Tibial artery (tissue), 4 donors: ENCODE measurements at regions not wholly inside any gene's neighbourhood (a gene's known extent, or its start where the extent isn't known, plus 50 kb on each side); places are given as distances from the start of the nearest gene placed in this dataset.
"Not testable (repeated sequence)": the region's sequence is repeated elsewhere in the genome, so short reads cannot be mapped to it uniquely, and the experiment has no call there.

Experiments used
- DNase-seq, 2 donors: peaks; one replicate each; pipeline ENCODE4 v3.0.0-alpha.2; 2019
- H3K27ac ChIP-seq, 2 donors: fragments of 200-600 bp; sonication (generic) in 1 of 2; 1 replicate in 1 of 2; 2 replicates in 1 of 2; pipeline ENCODE4 v1.5.1; 2018 to 2019; ENCODE audit warnings: mild to moderate bottlenecking in 1 of 2
- H3K27me3 ChIP-seq, 2 donors: fragments of 200-600 bp; sonication (generic) in 1 of 2; one replicate each; pipeline versions ENCODE4 v1.5.1 to v1.6.0; 2016 to 2019
- H3K36me3 ChIP-seq, 3 donors: fragments of 200-600 bp; sonication (generic) in 2 of 3; one replicate each; pipeline ENCODE4 v1.5.1; 2016 to 2019; ENCODE audit warnings: mild to moderate bottlenecking in 2 of 3
- H3K4me1 ChIP-seq, 4 donors: fragments of 200-600 bp; sonication (generic) in 2 of 4; 1 replicate in 3 of 4; 2 replicates in 1 of 4; pipeline ENCODE4 v1.5.1; 2016 to 2019
- H3K4me3 ChIP-seq, 2 donors: fragments of 200-600 bp; sonication (generic) in 1 of 2; 1 replicate in 1 of 2; 2 replicates in 1 of 2; pipeline ENCODE4 v1.5.1; 2018 to 2019; ENCODE audit warnings: mild to moderate bottlenecking in 2 of 2
- H3K9me3 ChIP-seq, 3 donors: fragments of 200-600 bp; sonication (generic) in 1 of 3; one replicate each; pipeline ENCODE4 v1.5.1; 2016 to 2019
- CTCF ChIP-seq, 2 experiments: fragments of 200-600 bp in 1 of 2; fragments of 450-650 bp in 1 of 2; IDR thresholded peaks; one replicate each; pipeline ENCODE4 v1.5.1; 2017 to 2019; ENCODE audit warnings: antibody characterized with exemption in 2 of 2, mild to moderate bottlenecking in 1 of 2, moderate library complexity in 1 of 2
- intact Hi-C: fragments of 100-400 bp; cut with DNase I; formaldehyde crosslinking; loops from one replicate; pipeline ENCODE4 v1.15.0; 2023; ENCODE audit warnings: low total_unique reads

DNA sequence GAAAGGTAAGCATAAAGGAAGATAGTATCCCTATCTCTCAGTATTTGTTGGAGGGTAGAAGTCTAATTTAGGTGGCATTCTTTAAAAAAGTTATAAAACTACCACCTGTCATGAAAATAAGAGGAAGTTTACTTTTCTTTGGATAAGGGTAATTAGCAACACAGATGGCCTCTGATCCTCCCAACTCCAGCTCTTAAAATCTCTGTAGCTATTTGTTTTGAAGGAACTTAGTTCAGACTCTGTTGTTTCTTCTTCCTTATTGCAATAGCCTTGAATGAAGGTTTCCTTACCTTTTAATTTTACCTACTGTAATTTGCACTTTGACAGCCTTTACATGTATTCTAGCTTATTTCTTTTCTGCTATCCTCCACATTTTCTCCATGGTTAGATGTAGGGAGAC, 1261.3 kb downstream of the RAPGEF2 start:
- intact Hi-C loops, result no loop called here
- no peak for DNase-seq
- no peak overlapping the region for H3K27ac ChIP-seq

DNA sequence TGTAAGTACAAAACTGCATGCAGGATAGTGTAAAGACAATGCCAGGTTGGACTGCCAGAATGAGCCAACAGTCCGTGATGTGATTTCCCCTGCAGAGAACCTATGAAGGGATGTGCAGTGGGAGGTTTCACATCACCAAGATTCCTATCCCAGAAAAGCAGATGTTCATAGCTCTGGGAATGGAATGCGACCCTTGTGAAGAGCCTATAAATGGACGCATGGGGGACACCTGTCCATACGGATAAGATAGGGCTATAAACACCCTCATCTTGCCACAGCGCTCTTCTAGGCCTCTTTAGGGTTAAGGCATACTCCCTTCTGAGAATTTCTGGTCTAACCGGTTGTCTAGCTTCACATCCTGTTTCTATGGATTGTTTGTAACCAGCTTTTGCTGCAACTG, 1261.8 kb downstream of the RAPGEF2 start:
- H3K27ac ChIP-seq, H3K4me3 ChIP-seq, H3K9me3 ChIP-seq, H3K4me1 ChIP-seq, H3K27me3 ChIP-seq, intact Hi-C loops, DNase-seq, H3K36me3 ChIP-seq: not testable (repeated sequence)

More for the DNA sequence above, 1261.3 kb downstream of the RAPGEF2 start:
- no peak for TF ChIP-seq CTCF (IDR thresholded peaks at IDR 0.05)
- no peak overlapping the region for H3K4me3 ChIP-seq
- no peaks in the 10 kb centered on the region for H3K36me3 ChIP-seq
- H3K4me1 ChIP-seq, result no peaks in the 10 kb centered on the region
- no peaks in the 10 kb centered on the region for H3K9me3 ChIP-seq
- H3K27me3 ChIP-seq, result no peaks in the 10 kb centered on the region

GRCh38 chr4:160365383-160365782, 1262.5 kb downstream of the RAPGEF2 start:
- H3K27me3 ChIP-seq, intact Hi-C loops, H3K9me3 ChIP-seq, H3K4me3 ChIP-seq, H3K27ac ChIP-seq, DNase-seq, H3K4me1 ChIP-seq, H3K36me3 ChIP-seq: not testable (repeated sequence)

DNA sequence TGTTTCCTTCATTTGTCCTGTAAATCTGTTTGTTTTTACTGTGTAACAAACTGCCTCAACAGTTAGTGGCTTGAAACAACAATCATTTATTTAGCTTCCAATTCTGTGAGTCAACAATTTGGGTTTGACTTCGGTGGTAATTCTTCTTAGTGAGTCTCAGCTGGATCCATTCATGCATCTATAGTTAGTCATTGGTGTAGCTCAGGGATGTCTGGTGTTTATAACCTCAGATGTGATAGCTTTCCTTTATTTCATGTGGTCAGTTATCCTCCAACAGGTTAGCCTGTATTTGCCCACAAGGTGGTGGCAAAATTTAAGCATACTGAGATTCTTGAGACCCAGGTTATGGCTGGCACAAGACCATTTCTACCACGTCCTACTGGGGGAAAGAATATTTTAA, 1267.2 kb downstream of the RAPGEF2 start:
- H3K36me3 ChIP-seq, result no peaks in the 10 kb centered on the region
- H3K9me3 ChIP-seq, result no peaks in the 10 kb centered on the region
- H3K4me1 ChIP-seq, result no peaks in the 10 kb centered on the region
- TF ChIP-seq CTCF (IDR thresholded peaks at IDR 0.05), result no peak
- no peak overlapping the region for H3K4me3 ChIP-seq
- no peak overlapping the region for H3K27ac ChIP-seq
- no peak for DNase-seq
- intact Hi-C loops, result no loop called here
- H3K27me3 ChIP-seq, result no peaks in the 10 kb centered on the region

GRCh38 chr4:160371446-160371845, 1268.6 kb downstream of the RAPGEF2 start:
- no peaks in the 10 kb centered on the region for H3K4me1 ChIP-seq
- H3K36me3 ChIP-seq, result no peaks in the 10 kb centered on the region
- no peak overlapping the region for H3K27ac ChIP-seq
- intact Hi-C loops, result no loop called here
- H3K4me3 ChIP-seq, result no peak overlapping the region
- H3K9me3 ChIP-seq, result no peaks in the 10 kb centered on the region
- DNase-seq, result no peak
- H3K27me3 ChIP-seq, result no peaks in the 10 kb centered on the region
- no peak for TF ChIP-seq CTCF (IDR thresholded peaks at IDR 0.05)

GRCh38 chr4:160372390-160372789, 1269.5 kb downstream of the RAPGEF2 start:
- DNase-seq, result no peak
- H3K27me3 ChIP-seq, result no peaks in the 10 kb centered on the region
- intact Hi-C loops, result no loop called here

More at GRCh38 chr4:160372390-160372789, 1269.5 kb downstream of the RAPGEF2 start:
- H3K4me1 ChIP-seq, result no peaks in the 10 kb centered on the region
- no peaks in the 10 kb centered on the region for H3K9me3 ChIP-seq
- no peak for TF ChIP-seq CTCF (IDR thresholded peaks at IDR 0.05)
- no peak overlapping the region for H3K27ac ChIP-seq
- H3K36me3 ChIP-seq, result no peaks in the 10 kb centered on the region
- no peak overlapping the region for H3K4me3 ChIP-seq
